Panc1 (cell line): ENCODE measurements at regions not wholly inside any gene's neighbourhood (a gene's known extent, or its start where the extent isn't known, plus 50 kb on each side); places are given as distances from the start of the nearest gene placed in this dataset.

Experiments used
- CTCF ChIP-seq: fragments of 450-650 bp; IDR thresholded peaks from 2 replicates; pipeline ENCODE4 v1.5.1; 2017; ENCODE audit warnings: mild to moderate bottlenecking
- POLR2AphosphoS5 ChIP-seq: IDR thresholded peaks from 2 replicates; pipeline ENCODE4 v1.6.1; 2012; ENCODE audit warnings: mild to moderate bottlenecking, low read depth, low read length, moderate library complexity
- SIN3A ChIP-seq: IDR thresholded peaks from 2 replicates; pipeline ENCODE4 v1.6.1; 2012; ENCODE audit warnings: low read depth, mild to moderate bottlenecking, low read length, moderate library complexity, borderline replicate concordance; ENCODE audit not compliant: insufficient read depth

- TF ChIP-seq SIN3A (no peak), CTCF (no peak), POLR2AphosphoS5 (no peak)
Measured at GRCh38 chr12:125684968-125685790, 619.9 kb downstream of the AACS start.
